ENCODE measurements at regions not wholly inside any gene's neighbourhood (a gene's known extent, or its start where the extent isn't known, plus 50 kb on each side); places are given as distances from the start of the nearest gene placed in this dataset.

- TF ChIP-seq EZH2 (IDR thresholded peaks at IDR 0.05) = no peak
- no peak for TF ChIP-seq POLR2AphosphoS5 (IDR thresholded peaks at IDR 0.05; ENCODE audit: borderline replicate concordance, low read depth, low read length)
- no peak for TF ChIP-seq FOXP2 (optimal IDR thresholded peaks at IDR 0.05; ENCODE audit: control extremely low read depth, extremely low read length, insufficient read depth)
Observed at GRCh38 chr5:16245249-16245648, 65.7 kb upstream of the MARCHF11 start.
